SK-N-SH (cell line): ENCODE measurements at regions not wholly inside any gene's neighbourhood (a gene's known extent, or its start where the extent isn't known, plus 50 kb on each side); places are given as distances from the start of the nearest gene placed in this dataset.

Source experiments
- CTCF ChIA-PET: fragments of 300-600, 350-600 bp; formaldehyde crosslinking; extraction: SDS; loops from one replicate; lab custom pipeline; 2021; lab: Yijun Ruan, JAX
- POLR2A ChIA-PET: fragments of 350-600 bp; sonication (Branson Sonifier 250); formaldehyde crosslinking; extraction: SDS; loops from one replicate; lab custom pipeline; 2020; ENCODE audit warnings: antibody characterized with exemption, inconsistent platforms; lab: Yijun Ruan, JAX
- DNase-seq: peaks from one replicate; pipeline ENCODE4 v3.0.0; 2012
- H2AFZ ChIP-seq: fragments of 200-600 bp; sonication (generic); 2 replicates; pipeline ENCODE4 v1.8.1; 2016; ENCODE audit warnings: antibody characterized with exemption, mild to moderate bottlenecking, low read depth
- H3F3A ChIP-seq: fragments of 200-600 bp; sonication (generic); replicated peaks from 2 replicates; pipeline ENCODE3; 2016; ENCODE audit warnings: antibody characterized with exemption, mild to moderate bottlenecking; ENCODE audit not compliant: insufficient read depth
- H3K27ac ChIP-seq, 2 experiments: fragments of 200-500 bp in 1 of 2; fragments of 200-600 bp in 1 of 2; sonication (Bioruptor generic) in 1 of 2; sonication (generic), shearing (Covaris generic) in 1 of 2; 2 replicates each; pipeline versions ENCODE4 v1.5.1 to v1.6.1; 2014 to 2016; ENCODE audit warnings: low read depth in 2 of 2, inconsistent platforms in 1 of 2, low read length in 1 of 2, mild to moderate bottlenecking in 1 of 2, mixed read lengths in 1 of 2
- H3K27me3 ChIP-seq: fragments of 200-600 bp; sonication (generic), shearing (Covaris generic); 2 replicates; pipeline ENCODE4 v1.6.1; 2016; ENCODE audit warnings: mixed run types; ENCODE audit not compliant: insufficient read depth
- H3K36me3 ChIP-seq, 2 experiments: fragments of 200-500 bp in 1 of 2; fragments of 200-600 bp in 1 of 2; sonication (Bioruptor generic) in 1 of 2; sonication (generic) in 1 of 2; replicated peaks in 1 of 2; 2 replicates each; pipeline versions ENCODE3 to v1.5.1; 2014 to 2016; ENCODE audit warnings: low read length in 1 of 2, mild to moderate bottlenecking in 1 of 2; ENCODE audit not compliant: insufficient read depth in 2 of 2, control insufficient read depth in 1 of 2
- H3K4me1 ChIP-seq, 2 experiments: fragments of 200-500 bp in 1 of 2; fragments of 200-600 bp in 1 of 2; sonication (Bioruptor generic) in 1 of 2; sonication (generic), shearing (Covaris generic) in 1 of 2; 2 replicates each; pipeline versions ENCODE4 v1.5.1 to v1.6.1; 2014 to 2016; ENCODE audit warnings: low read depth in 1 of 2, low read length in 1 of 2, mixed run types in 1 of 2; ENCODE audit not compliant: insufficient read depth in 2 of 2, control insufficient read depth in 1 of 2
- H3K4me2 ChIP-seq: fragments of 200-600 bp; sonication (generic), shearing (Covaris generic); 2 replicates; pipeline ENCODE4 v1.6.1; 2017; ENCODE audit warnings: mixed run types
- H3K4me3 ChIP-seq, 2 experiments: fragments of 200-500 bp in 1 of 2; fragments of 200-600 bp in 1 of 2; sonication (Bioruptor generic) in 1 of 2; sonication (generic), shearing (Covaris generic) in 1 of 2; 2 replicates each; pipeline versions ENCODE4 v1.5.1 to v1.8.1; 2014 to 2016; ENCODE audit warnings: low read depth in 2 of 2, inconsistent platforms in 1 of 2, low read length in 1 of 2, mild to moderate bottlenecking in 1 of 2, mixed read lengths in 1 of 2, moderate library complexity in 1 of 2
- H3K79me2 ChIP-seq: fragments of 200-600 bp; sonication (generic); 2 replicates; pipeline ENCODE4 v1.8.1; 2017; ENCODE audit warnings: mild to moderate bottlenecking; ENCODE audit not compliant: insufficient read depth
- H3K9ac ChIP-seq: fragments of 200-600 bp; sonication (generic); 2 replicates; pipeline ENCODE4 v1.6.1; 2017; ENCODE audit warnings: mixed run types
- H3K9me2 ChIP-seq: fragments of 200-600 bp; sonication (generic); 2 replicates; pipeline ENCODE4 v1.6.1; 2017; ENCODE audit warnings: mixed run types
- H3K9me3 ChIP-seq: fragments of 200-600 bp; sonication (generic); 2 replicates; pipeline ENCODE4 v1.6.1; 2017; ENCODE audit warnings: mixed run types, mild to moderate bottlenecking, moderate library complexity
- H4K20me1 ChIP-seq: fragments of 200-600 bp; sonication (generic); 2 replicates; pipeline ENCODE4 v1.6.1; 2017; ENCODE audit warnings: mild to moderate bottlenecking, mixed run types; ENCODE audit not compliant: insufficient read depth
- EP300 ChIP-seq, 2 experiments: IDR thresholded peaks; 2 replicates each; pipeline versions ENCODE4 v1.4.0 to v1.6.1; 2012; ENCODE audit warnings: borderline replicate concordance in 1 of 2, low read depth in 1 of 2, low read length in 1 of 2
- FOXJ3 ChIP-seq: sonication (generic); formaldehyde crosslinking; IDR thresholded peaks from 2 replicates; pipeline ENCODE4 v1.5.1; 2020; ENCODE audit warnings: mild to moderate bottlenecking, missing genetic modification reagents
- MXI1 ChIP-seq: IDR thresholded peaks from 2 replicates; pipeline ENCODE4 v1.6.1; 2012; ENCODE audit warnings: mild to moderate bottlenecking, low read depth, low read length, improper control_type of control experiment
- POLR2AphosphoS5 ChIP-seq: IDR thresholded peaks from 2 replicates; pipeline ENCODE4 v1.6.1; 2012; ENCODE audit warnings: low read depth, low read length
- RCOR1 ChIP-seq: fragments of 150-350 bp; IDR thresholded peaks from 2 replicates; pipeline ENCODE4 v1.6.1; 2017; ENCODE audit warnings: antibody characterized with exemption, low read length
- RFX5 ChIP-seq: IDR thresholded peaks from 2 replicates; pipeline ENCODE4 v1.6.1; 2012; ENCODE audit warnings: mild to moderate bottlenecking, improper control_type of control experiment, low read length
- RXRA ChIP-seq: IDR thresholded peaks from 2 replicates; pipeline ENCODE4 v1.4.0; 2012; ENCODE audit warnings: low read depth, mild to moderate bottlenecking, borderline replicate concordance
- SIN3A ChIP-seq: IDR thresholded peaks from 2 replicates; pipeline ENCODE4 v1.6.1; 2012; ENCODE audit warnings: low read depth, mild to moderate bottlenecking, low read length, moderate library complexity, borderline replicate concordance
- SMC3 ChIP-seq: IDR thresholded peaks from 2 replicates; pipeline ENCODE4 v1.6.1; 2012; ENCODE audit warnings: low read depth, low read length, improper control_type of control experiment
- TAF1 ChIP-seq: IDR thresholded peaks from 2 replicates; pipeline ENCODE4 v1.6.1; 2012; ENCODE audit warnings: low read depth, mild to moderate bottlenecking, low read length, moderate library complexity, borderline replicate concordance
- USF1 ChIP-seq: IDR thresholded peaks from 2 replicates; pipeline ENCODE4 v1.4.0; 2012; ENCODE audit warnings: low read depth, borderline replicate concordance
- YY1 ChIP-seq: IDR thresholded peaks from 2 replicates; pipeline ENCODE4 v1.4.0; 2012; ENCODE audit warnings: low read depth, mild to moderate bottlenecking
- WGBS: methylation state at CpG from one replicate; pipeline ENCODE4 v1.1.6; 2017; ENCODE audit warnings: low lambda C conversion rate; 5-methylcytosine and 5-hydroxymethylcytosine counted together
- TF ChIP-seq, protein P1 (sequence below): fragments of 150-350 bp; IDR thresholded peaks from 2 replicates; pipeline ENCODE4 v1.6.1; 2016; ENCODE audit warnings: mild to moderate bottlenecking, low read depth, low read length
- TF ChIP-seq, protein P2 (sequence below): IDR thresholded peaks from 2 replicates; pipeline ENCODE4 v1.4.0; 2012; ENCODE audit warnings: low read depth, borderline replicate concordance
- TF ChIP-seq, protein P3 (sequence below): IDR thresholded peaks from 2 replicates; pipeline ENCODE4 v1.4.0; 2012; ENCODE audit warnings: low read depth
- TF ChIP-seq, protein P4 (sequence below): fragments of 200-600 bp; sonication (generic); IDR thresholded peaks from 2 replicates; pipeline ENCODE4 v1.6.1; 2017; ENCODE audit warnings: antibody characterized with exemption, mild to moderate bottlenecking, moderate library complexity
- TF ChIP-seq, protein P5 (sequence below): fragments of 150-350 bp; IDR thresholded peaks from 2 replicates; pipeline ENCODE4 v1.6.1; 2017; ENCODE audit warnings: antibody characterized with exemption, low read length, low read depth, borderline replicate concordance

GRCh38 chr10:64519427-64519826, 998.2 kb downstream of the REEP3 start:
- DNase-seq = no peak
- WGBS = 20% methylated on average over 2 of the region's 2 CpGs
- Histone ChIP-seq H4K20me1 (no peaks in the 10 kb centered on the region), H3K4me1 (peaks cover 0 to 3% of the 10 kb centered on the region in 2 experiments; a peak in 2 of 4 replicates), H3K27ac (no peak overlapping the region), H3K4me2 (no peak overlapping the region), H3K79me2 (no peaks in the 10 kb centered on the region), H3K27me3 (no peaks in the 10 kb centered on the region), H3K4me3 (no peak overlapping the region), H3K9me3 (no peaks in the 10 kb centered on the region), H3K9me2 (no peaks in the 10 kb centered on the region)
- ChIA-PET POLR2A (no interaction called here), CTCF (no interaction called here)
- TF ChIP-seq SMC3 = no peak
- no peak for TF ChIP-seq YY1
- TF ChIP-seq, protein P1, sequence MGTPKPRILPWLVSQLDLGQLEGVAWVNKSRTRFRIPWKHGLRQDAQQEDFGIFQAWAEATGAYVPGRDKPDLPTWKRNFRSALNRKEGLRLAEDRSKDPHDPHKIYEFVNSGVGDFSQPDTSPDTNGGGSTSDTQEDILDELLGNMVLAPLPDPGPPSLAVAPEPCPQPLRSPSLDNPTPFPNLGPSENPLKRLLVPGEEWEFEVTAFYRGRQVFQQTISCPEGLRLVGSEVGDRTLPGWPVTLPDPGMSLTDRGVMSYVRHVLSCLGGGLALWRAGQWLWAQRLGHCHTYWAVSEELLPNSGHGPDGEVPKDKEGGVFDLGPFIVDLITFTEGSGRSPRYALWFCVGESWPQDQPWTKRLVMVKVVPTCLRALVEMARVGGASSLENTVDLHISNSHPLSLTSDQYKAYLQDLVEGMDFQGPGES = no peak
- no peak for TF ChIP-seq USF1
- TF ChIP-seq, protein P2, sequence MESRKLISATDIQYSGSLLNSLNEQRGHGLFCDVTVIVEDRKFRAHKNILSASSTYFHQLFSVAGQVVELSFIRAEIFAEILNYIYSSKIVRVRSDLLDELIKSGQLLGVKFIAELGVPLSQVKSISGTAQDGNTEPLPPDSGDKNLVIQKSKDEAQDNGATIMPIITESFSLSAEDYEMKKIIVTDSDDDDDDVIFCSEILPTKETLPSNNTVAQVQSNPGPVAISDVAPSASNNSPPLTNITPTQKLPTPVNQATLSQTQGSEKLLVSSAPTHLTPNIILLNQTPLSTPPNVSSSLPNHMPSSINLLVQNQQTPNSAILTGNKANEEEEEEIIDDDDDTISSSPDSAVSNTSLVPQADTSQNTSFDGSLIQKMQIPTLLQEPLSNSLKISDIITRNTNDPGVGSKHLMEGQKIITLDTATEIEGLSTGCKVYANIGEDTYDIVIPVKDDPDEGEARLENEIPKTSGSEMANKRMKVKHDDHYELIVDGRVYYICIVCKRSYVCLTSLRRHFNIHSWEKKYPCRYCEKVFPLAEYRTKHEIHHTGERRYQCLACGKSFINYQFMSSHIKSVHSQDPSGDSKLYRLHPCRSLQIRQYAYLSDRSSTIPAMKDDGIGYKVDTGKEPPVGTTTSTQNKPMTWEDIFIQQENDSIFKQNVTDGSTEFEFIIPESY = no peak
- no peak for TF ChIP-seq SIN3A
- TF ChIP-seq RCOR1 = no peak
- TF ChIP-seq RXRA = no peak
- TF ChIP-seq, protein P3, sequence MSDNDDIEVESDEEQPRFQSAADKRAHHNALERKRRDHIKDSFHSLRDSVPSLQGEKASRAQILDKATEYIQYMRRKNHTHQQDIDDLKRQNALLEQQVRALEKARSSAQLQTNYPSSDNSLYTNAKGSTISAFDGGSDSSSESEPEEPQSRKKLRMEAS = no peak
- TF ChIP-seq POLR2AphosphoS5 = no peak
- no peak for TF ChIP-seq MXI1
- TF ChIP-seq, protein P4, sequence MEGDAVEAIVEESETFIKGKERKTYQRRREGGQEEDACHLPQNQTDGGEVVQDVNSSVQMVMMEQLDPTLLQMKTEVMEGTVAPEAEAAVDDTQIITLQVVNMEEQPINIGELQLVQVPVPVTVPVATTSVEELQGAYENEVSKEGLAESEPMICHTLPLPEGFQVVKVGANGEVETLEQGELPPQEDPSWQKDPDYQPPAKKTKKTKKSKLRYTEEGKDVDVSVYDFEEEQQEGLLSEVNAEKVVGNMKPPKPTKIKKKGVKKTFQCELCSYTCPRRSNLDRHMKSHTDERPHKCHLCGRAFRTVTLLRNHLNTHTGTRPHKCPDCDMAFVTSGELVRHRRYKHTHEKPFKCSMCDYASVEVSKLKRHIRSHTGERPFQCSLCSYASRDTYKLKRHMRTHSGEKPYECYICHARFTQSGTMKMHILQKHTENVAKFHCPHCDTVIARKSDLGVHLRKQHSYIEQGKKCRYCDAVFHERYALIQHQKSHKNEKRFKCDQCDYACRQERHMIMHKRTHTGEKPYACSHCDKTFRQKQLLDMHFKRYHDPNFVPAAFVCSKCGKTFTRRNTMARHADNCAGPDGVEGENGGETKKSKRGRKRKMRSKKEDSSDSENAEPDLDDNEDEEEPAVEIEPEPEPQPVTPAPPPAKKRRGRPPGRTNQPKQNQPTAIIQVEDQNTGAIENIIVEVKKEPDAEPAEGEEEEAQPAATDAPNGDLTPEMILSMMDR = no peak
- TF ChIP-seq TAF1 = no peak
- TF ChIP-seq RFX5 = no peak
- TF ChIP-seq, protein P5, sequence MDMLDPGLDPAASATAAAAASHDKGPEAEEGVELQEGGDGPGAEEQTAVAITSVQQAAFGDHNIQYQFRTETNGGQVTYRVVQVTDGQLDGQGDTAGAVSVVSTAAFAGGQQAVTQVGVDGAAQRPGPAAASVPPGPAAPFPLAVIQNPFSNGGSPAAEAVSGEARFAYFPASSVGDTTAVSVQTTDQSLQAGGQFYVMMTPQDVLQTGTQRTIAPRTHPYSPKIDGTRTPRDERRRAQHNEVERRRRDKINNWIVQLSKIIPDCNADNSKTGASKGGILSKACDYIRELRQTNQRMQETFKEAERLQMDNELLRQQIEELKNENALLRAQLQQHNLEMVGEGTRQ = no peak
- no peak for TF ChIP-seq EP300 (IDR thresholded peaks at IDR 0.05; ENCODE audit: borderline replicate concordance in 1 of 2, low read depth in 1 of 2, low read length in 1 of 2)
- TF ChIP-seq FOXJ3 (CRISPR knock-in tag) = no peak
- TF ChIP-seq, all 33 proteins: peak for 0
- Histone ChIP-seq H3F3A (no peaks in the 10 kb centered on the region), H2AFZ (no peak overlapping the region), H3K36me3 (no peaks in the 10 kb centered on the region), H3K9ac (no peak overlapping the region)
